ENCODE measurements at regions not wholly inside any gene's neighbourhood (a gene's known extent, or its start where the extent isn't known, plus 50 kb on each side); places are given as distances from the start of the nearest gene placed in this dataset.
A peak's percentile ranks its signal among the peaks of the same experiment; 100 is the strongest.
"Not testable (repeated sequence)": the region's sequence is repeated elsewhere in the genome, so short reads cannot be mapped to it uniquely, and the experiment has no call there.

DNA sequence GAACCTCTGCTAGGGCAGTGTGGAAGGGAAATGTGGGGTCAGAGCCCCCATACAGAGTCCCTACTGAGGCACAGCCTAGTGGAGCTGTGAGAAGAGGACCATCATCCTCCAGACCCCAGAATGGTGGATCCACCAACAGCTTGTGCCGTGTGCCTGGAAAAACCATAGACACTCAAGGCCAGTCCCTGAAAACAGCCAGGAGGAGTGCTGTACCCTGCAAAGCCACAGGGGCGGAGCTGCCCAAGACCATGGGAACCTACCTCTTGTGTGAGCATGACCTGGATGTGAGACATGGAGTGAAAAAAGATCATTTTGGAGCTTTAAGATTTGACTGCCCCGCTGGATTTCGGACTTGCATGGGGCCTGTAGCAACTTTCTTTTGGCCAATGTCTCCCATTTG is 143.4 kb upstream of the CCDC54 start:
- H3K9me3 ChIP-seq (ENCODE audit: control insufficient read depth, low read length); H3K36me3 ChIP-seq (ENCODE audit: control insufficient read depth in 1 of 2, insufficient read depth in 2 of 2, low read length in 1 of 2); H3K4me1 ChIP-seq (ENCODE audit: control insufficient read depth in 1 of 2, insufficient read depth in 2 of 2, low read length in 2 of 2); H3K27ac ChIP-seq (ENCODE audit: low read depth in 1 of 2, low read length in 2 of 2); H3K4me3 ChIP-seq (ENCODE audit: low read length in 2 of 2); ATAC-seq (ENCODE audit: low FRiP score); H3K27me3 ChIP-seq (ENCODE audit: control insufficient read depth in 1 of 2, insufficient read depth in 2 of 2, low read length in 1 of 2); DNase-seq: not testable (repeated sequence)
- intact Hi-C loops (cut with DNase I): loop anchor here (10.0 kb wide), 3 partner anchors 291 to 611 kb away; partner anchors contain the start of gene BBX (in 1 of the 2)
- 96 to 97% methylated on average over 4 of the region's 4 CpGs for WGBS, 2 donors

DNA sequence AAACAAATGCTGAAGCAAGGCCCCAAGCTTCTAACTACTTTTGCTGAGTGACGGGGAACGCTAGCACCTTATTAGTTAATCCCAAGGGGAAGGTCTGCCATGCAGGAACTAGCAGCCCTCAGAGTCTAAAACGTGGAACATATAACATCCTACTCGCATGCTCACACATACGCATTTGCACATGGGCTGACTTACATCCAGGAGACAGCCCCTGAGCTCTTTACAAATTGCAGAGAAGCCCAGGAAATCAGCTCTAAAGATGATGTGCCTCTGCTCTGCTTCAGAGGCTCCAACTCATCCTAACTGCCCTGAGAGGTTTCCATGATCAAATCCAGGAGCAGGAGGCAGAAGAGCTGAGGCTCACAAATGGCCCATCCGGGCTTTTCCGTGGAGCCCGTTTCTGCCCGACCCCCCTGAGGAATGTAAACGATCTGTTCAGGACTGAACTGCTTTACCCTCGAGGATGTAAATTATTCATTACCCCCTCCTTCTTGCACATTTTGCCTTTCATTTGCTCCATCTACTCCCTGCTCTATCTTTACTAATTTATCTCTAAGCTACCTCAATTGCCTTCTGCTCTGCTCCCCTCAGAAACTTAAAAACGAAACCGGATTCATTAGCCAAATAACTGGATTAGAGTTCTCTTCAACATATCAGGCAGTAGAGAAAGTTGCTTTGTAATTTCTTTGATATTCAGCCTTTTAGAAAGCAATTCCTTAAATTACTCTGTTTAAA is 141.9 kb upstream of the CCDC54 start:
- intact Hi-C loops (cut with DNase I): loop anchor here (5.0 to 10.0 kb wide), 4 partner anchors 289 to 609 kb away; partner anchors contain the start of gene BBX (in 1 of the 2)
- H3K27me3 ChIP-seq (ENCODE audit: control insufficient read depth in 1 of 2, insufficient read depth in 2 of 2, low read length in 1 of 2): no peaks in the 10 kb centered on the region
- H3K36me3 ChIP-seq (ENCODE audit: control insufficient read depth in 1 of 2, insufficient read depth in 2 of 2, low read length in 1 of 2): no peaks in the 10 kb centered on the region
- ATAC-seq (ENCODE audit: low FRiP score): peak; percentile 29
- H3K4me1 ChIP-seq (ENCODE audit: control insufficient read depth in 1 of 2, insufficient read depth in 2 of 2, low read length in 2 of 2): no peaks in the 10 kb centered on the region
- peak overlapping the region; percentile 88 to 97 for H3K4me3 ChIP-seq (ENCODE audit: low read length in 2 of 2)
- DNase-seq: peak in 1 of 2 donors; percentile 55
- no peak overlapping the region for H3K27ac ChIP-seq (ENCODE audit: low read depth in 1 of 2, low read length in 2 of 2)
- H3K9me3 ChIP-seq (ENCODE audit: control insufficient read depth, low read length): no peaks in the 10 kb centered on the region
- WGBS, 2 donors: 19 to 21% methylated on average over 13 of the region's 13 CpGs

DNA sequence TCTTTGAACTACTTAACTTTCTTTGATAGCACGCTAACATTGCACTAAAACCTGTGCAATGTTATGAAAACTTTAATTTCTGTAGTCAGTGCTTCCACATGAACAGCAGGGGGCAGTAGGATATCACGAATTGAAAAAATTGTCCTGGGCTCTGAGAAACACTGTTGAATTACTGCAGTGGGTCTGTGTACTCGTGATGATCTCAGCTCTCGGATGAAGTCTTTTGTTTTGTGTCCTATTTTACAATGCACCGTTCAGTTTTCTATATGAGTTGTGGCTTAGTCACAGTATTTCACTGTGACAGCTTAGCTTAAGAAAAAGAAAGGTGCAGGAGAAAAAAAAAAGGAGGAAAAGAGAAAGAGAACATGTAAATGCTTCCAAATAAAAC is 141.3 kb upstream of the CCDC54 start:
- Histone ChIP-seq H3K4me1 (ENCODE audit: control insufficient read depth in 1 of 2, insufficient read depth in 2 of 2, low read length in 2 of 2) (no peaks in the 10 kb centered on the region), H3K27ac (ENCODE audit: low read depth in 1 of 2, low read length in 2 of 2) (no peak overlapping the region), H3K4me3 (ENCODE audit: low read length in 2 of 2) (peak overlapping the region; percentile 88 to 97), H3K27me3 (ENCODE audit: control insufficient read depth in 1 of 2, insufficient read depth in 2 of 2, low read length in 1 of 2) (no peaks in the 10 kb centered on the region), H3K9me3 (ENCODE audit: control insufficient read depth, low read length) (no peaks in the 10 kb centered on the region), H3K36me3 (ENCODE audit: control insufficient read depth in 1 of 2, insufficient read depth in 2 of 2, low read length in 1 of 2) (no peaks in the 10 kb centered on the region)
- ATAC-seq (ENCODE audit: low FRiP score): peak; percentile 93
- 0% methylated on average over 5 of the region's 5 CpGs for WGBS, 2 donors
- no peak for DNase-seq
- intact Hi-C loops (cut with DNase I): loop anchor here (2.0 to 10.0 kb wide), 5 partner anchors 193 to 609 kb away; partner anchors contain the start of gene BBX (in 1 of the 2)

DNA sequence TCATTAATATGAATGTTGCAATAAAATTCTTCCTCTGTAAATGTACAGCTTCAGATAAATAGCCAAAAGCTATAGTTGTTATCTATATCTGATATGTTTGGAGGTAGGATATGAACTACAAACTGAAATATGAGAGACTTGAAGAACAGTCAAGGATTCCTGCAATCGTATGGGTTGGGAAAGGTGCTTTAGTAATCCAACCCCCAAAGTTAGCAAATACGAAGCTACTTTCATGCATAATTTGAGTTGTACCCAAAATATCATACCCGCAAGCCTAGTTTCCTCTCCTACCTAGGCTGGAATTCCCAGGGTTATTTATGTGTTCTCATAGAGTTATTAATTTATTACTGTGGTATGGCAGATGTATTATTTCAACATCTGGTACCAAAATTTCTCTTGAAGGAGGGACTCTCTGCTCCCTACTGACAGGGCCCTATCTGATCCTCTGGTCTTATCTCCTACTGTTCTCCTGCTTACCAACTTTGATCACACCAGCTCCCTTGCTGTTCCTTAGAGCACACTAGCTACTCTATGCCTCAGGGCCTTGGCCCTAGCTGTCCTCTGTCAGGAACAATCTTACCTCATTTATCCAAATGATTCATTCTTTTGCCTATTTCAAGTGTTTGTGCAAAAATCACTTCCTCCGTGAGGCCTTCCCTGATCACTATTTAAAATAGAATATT is 140.4 kb upstream of the CCDC54 start:
- Histone ChIP-seq H3K27me3 (ENCODE audit: control insufficient read depth in 1 of 2, insufficient read depth in 2 of 2, low read length in 1 of 2) (no peaks in the 10 kb centered on the region), H3K4me3 (ENCODE audit: low read length in 2 of 2) (no peak overlapping the region), H3K4me1 (ENCODE audit: control insufficient read depth in 1 of 2, insufficient read depth in 2 of 2, low read length in 2 of 2) (no peaks in the 10 kb centered on the region), H3K27ac (ENCODE audit: low read depth in 1 of 2, low read length in 2 of 2) (no peak overlapping the region), H3K36me3 (ENCODE audit: control insufficient read depth in 1 of 2, insufficient read depth in 2 of 2, low read length in 1 of 2) (no peaks in the 10 kb centered on the region), H3K9me3 (ENCODE audit: control insufficient read depth, low read length) (no peaks in the 10 kb centered on the region)
- intact Hi-C loops (cut with DNase I): loop anchor here (2.0 to 10.0 kb wide), 5 partner anchors 192 to 608 kb away; partner anchors contain the start of gene BBX (in 1 of the 2)
- no peak for DNase-seq
- no peak for ATAC-seq (ENCODE audit: low FRiP score)
- WGBS, 2 donors: 66 to 70% methylated on average over 4 of the region's 4 CpGs

DNA sequence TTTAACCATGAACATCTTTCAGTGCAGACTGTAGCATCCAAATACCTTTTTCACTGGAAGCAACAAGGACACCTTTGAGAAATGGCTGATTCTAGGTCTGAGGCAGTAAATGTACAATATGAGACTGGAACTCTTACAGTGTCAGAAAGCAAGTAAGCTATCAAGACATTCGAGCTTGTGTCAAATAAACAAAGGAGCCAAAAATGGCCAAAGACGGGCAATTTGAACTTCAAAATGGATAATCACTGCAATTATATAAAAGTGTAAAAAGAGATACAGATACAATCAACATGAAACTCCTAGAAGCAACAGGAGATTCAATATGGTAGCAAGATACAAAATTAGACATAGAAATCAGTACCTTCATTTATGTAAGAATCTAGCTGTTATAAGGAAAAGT is 138.5 kb upstream of the CCDC54 start:
- Histone ChIP-seq H3K27me3 (ENCODE audit: control insufficient read depth in 1 of 2, insufficient read depth in 2 of 2, low read length in 1 of 2) (no peaks in the 10 kb centered on the region), H3K27ac (ENCODE audit: low read depth in 1 of 2, low read length in 2 of 2) (no peak overlapping the region), H3K4me3 (ENCODE audit: low read length in 2 of 2) (no peak overlapping the region), H3K9me3 (ENCODE audit: control insufficient read depth, low read length) (no peaks in the 10 kb centered on the region), H3K36me3 (ENCODE audit: control insufficient read depth in 1 of 2, insufficient read depth in 2 of 2, low read length in 1 of 2) (no peaks in the 10 kb centered on the region), H3K4me1 (ENCODE audit: control insufficient read depth in 1 of 2, insufficient read depth in 2 of 2, low read length in 2 of 2) (peaks cover 0 to 2% of the 10 kb centered on the region in 2 donors)
- ATAC-seq (ENCODE audit: low FRiP score): no peak
- 86 to 94% methylated on average over 2 of the region's 2 CpGs for WGBS, 2 donors
- intact Hi-C loops (cut with DNase I): loop anchor here (5.0 to 10.0 kb wide), 4 partner anchors 286 to 606 kb away; partner anchors contain the start of gene BBX (in 1 of the 2)
- no peak for DNase-seq

DNA sequence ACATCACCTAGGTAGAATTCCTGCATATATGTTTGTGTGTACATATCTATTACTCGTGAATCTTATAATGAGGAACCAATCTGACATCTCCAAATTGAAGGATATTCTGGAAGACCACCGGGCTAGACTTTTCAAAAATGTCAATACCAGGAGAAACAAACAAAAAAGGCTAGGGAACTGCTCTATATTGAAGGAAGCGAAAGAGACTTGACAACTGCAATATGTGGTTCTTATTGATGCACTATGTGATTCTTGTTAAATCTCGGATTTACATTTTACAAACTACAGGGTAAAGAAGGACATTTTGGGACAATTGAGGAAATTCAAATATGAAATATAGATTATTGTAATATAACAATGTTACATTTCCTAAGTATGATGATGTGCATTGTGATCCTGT is 137.5 kb upstream of the CCDC54 start:
- Histone ChIP-seq H3K4me3 (ENCODE audit: low read length in 2 of 2) (peak overlapping the region; percentile 82 to 92), H3K27ac (ENCODE audit: low read depth in 1 of 2, low read length in 2 of 2) (no peak overlapping the region), H3K4me1 (ENCODE audit: control insufficient read depth in 1 of 2, insufficient read depth in 2 of 2, low read length in 2 of 2) (peaks cover 0 to 7% of the 10 kb centered on the region in 2 donors), H3K27me3 (ENCODE audit: control insufficient read depth in 1 of 2, insufficient read depth in 2 of 2, low read length in 1 of 2) (no peaks in the 10 kb centered on the region), H3K36me3 (ENCODE audit: control insufficient read depth in 1 of 2, insufficient read depth in 2 of 2, low read length in 1 of 2) (no peaks in the 10 kb centered on the region), H3K9me3 (ENCODE audit: control insufficient read depth, low read length) (no peaks in the 10 kb centered on the region)
- intact Hi-C loops (cut with DNase I): loop anchor here (5.0 to 10.0 kb wide), 5 partner anchors 193 to 605 kb away; partner anchors contain the start of gene BBX (in 2 of the 2)
- no peak for DNase-seq
- WGBS, 2 donors: 89 to 90% methylated on average over 4 of the region's 4 CpGs
- ATAC-seq (ENCODE audit: low FRiP score): no peak

DNA sequence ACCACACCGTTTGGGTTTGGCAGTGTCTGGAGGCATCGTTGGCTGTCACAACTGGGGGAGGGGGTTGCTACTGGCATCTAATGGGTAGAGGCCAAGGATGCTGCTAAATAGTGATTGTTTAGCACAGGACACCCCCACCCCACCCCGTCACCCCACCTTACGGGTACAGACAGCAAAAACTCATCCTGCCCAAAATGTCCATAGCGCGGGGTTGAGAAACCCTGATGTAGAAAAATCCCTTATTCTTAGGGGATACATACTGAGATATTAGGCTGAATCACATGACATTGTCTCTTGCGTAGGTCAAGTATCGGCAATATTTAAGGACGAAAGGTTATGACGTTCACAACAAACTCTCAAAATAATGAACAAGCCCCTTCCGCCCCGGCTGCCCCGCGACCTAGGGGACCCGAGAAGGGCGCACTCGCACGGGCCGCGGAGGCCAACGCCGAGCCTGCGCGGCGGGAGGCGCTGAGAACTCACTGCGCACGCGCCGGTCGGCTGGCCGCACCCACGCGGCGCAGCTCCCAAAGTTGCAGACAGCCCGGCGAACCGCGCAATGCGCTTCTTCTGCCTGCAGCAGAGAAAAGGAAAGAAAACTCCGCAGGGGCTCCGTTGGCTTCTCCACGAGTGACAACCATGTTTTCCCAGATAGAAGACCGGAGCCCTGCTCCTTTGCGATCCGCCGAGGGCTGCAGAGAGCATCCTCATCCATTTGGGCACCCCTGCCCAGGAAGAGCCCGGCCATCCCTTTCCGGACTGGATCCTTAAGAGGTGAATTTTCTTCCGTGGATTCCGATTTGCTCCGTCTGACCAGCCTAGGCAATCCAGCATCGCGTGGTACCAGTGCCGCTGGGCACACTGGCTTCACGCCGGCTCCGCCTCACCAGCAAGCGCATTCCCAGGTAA is 136.8 kb upstream of the CCDC54 start:
- intact Hi-C loops (cut with DNase I): loop anchor here (5.0 to 10.0 kb wide), 2 partner anchors 192 to 284 kb away; partner anchors contain the start of gene BBX (in 1 of the 2)
- peak overlapping the region; percentile 82 to 92 for H3K4me3 ChIP-seq (ENCODE audit: low read length in 2 of 2)
- ATAC-seq (ENCODE audit: low FRiP score): peak; percentile 95
- no peaks in the 10 kb centered on the region for H3K27me3 ChIP-seq (ENCODE audit: control insufficient read depth in 1 of 2, insufficient read depth in 2 of 2, low read length in 1 of 2)
- no peaks in the 10 kb centered on the region for H3K9me3 ChIP-seq (ENCODE audit: control insufficient read depth, low read length)
- peak; percentile 85 to 92 for DNase-seq
- peak overlapping the region in 1 of 2 donors; percentile 35 for H3K27ac ChIP-seq (ENCODE audit: low read depth in 1 of 2, low read length in 2 of 2)
- 0 to 1% methylated on average over 55 to 59 of the region's 59 CpGs for whole genome bisulfite sequencing, 2 donors
- H3K36me3 ChIP-seq (ENCODE audit: control insufficient read depth in 1 of 2, insufficient read depth in 2 of 2, low read length in 1 of 2): no peaks in the 10 kb centered on the region
- peaks cover 0 to 7% of the 10 kb centered on the region in 2 donors for H3K4me1 ChIP-seq (ENCODE audit: control insufficient read depth in 1 of 2, insufficient read depth in 2 of 2, low read length in 2 of 2)

DNA sequence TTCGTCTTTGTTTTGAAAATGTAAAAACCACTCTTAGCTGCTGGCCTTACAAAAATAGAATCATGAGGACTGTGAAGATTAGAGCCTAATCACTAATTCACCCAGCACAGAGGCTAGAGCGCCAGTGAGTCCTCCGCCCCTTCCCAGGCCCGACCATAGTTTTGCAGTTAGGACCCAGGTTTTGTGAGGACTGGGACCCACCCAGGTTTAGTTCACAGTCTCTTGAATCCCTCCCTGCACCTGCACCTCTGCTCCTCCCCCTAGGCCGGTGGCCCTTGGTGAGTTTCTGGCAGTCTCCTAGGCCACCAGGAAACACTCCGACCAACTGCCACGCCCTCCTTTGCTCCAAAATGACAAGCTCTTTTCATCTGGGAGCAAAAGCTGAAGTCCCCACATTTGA is 136.0 kb upstream of the CCDC54 start:
- Histone ChIP-seq H3K4me1 (ENCODE audit: control insufficient read depth in 1 of 2, insufficient read depth in 2 of 2, low read length in 2 of 2) (peaks cover 0 to 7% of the 10 kb centered on the region in 2 donors), H3K27ac (ENCODE audit: low read depth in 1 of 2, low read length in 2 of 2) (no peak overlapping the region), H3K9me3 (ENCODE audit: control insufficient read depth, low read length) (no peaks in the 10 kb centered on the region), H3K36me3 (ENCODE audit: control insufficient read depth in 1 of 2, insufficient read depth in 2 of 2, low read length in 1 of 2) (no peaks in the 10 kb centered on the region), H3K4me3 (ENCODE audit: low read length in 2 of 2) (peak overlapping the region; percentile 82 to 92), H3K27me3 (ENCODE audit: control insufficient read depth in 1 of 2, insufficient read depth in 2 of 2, low read length in 1 of 2) (no peaks in the 10 kb centered on the region)
- intact Hi-C loops (cut with DNase I): loop anchor here (5.0 to 10.0 kb wide), 2 partner anchors 191 to 284 kb away; partner anchors contain the start of gene BBX (in 1 of the 2)
- peak in 1 of 2 donors; percentile 60 for DNase-seq
- ATAC-seq (ENCODE audit: low FRiP score): peak; percentile 70
- 1 to 2% methylated on average over 7 of the region's 7 CpGs for WGBS, 2 donors

All from aorta (tissue), 5 donors.